Lung (tissue), 11 donors: ENCODE measurements at regions not wholly inside any gene's neighbourhood (a gene's known extent, or its start where the extent isn't known, plus 50 kb on each side); places are given as distances from the start of the nearest gene placed in this dataset.
A peak's percentile ranks its signal among the peaks of the same experiment; 100 is the strongest.

Experiments used
- ATAC-seq: fragments of 200-7000 bp; cut with Tn5 transposase; one replicate; pipeline ENCODE4 v1.9.1; 2020; ENCODE audit warnings: moderate number of reproducible peaks; ENCODE audit not compliant: insufficient read depth, low FRiP score
- DNase-seq, 3 donors: peaks; one replicate each; pipeline ENCODE4 v3.0.0-alpha.2; 2013 to 2017
- H3K27ac ChIP-seq, 2 donors: one replicate each; pipeline ENCODE4 v1.5.1; 2013; ENCODE audit warnings: mild to moderate bottlenecking in 2 of 2, moderate library complexity in 2 of 2, control low read depth in 1 of 2, inconsistent platforms in 1 of 2, low read depth in 1 of 2, low read length in 1 of 2
- H3K27me3 ChIP-seq, 3 donors: one replicate each; pipeline ENCODE4 v1.5.1; 2013; ENCODE audit warnings: low read length in 2 of 3; ENCODE audit not compliant: control insufficient read depth in 3 of 3, insufficient read depth in 3 of 3
- H3K36me3 ChIP-seq, 4 donors: one replicate each; pipeline ENCODE4 v1.5.1; 2013; ENCODE audit warnings: low read length in 4 of 4, mild to moderate bottlenecking in 1 of 4, moderate library complexity in 1 of 4; ENCODE audit not compliant: control insufficient read depth in 4 of 4, insufficient read depth in 4 of 4
- H3K4me1 ChIP-seq, 5 donors: one replicate each; pipeline ENCODE4 v1.5.1; 2013; ENCODE audit warnings: low read length in 5 of 5, mild to moderate bottlenecking in 2 of 5, moderate library complexity in 1 of 5; ENCODE audit not compliant: control insufficient read depth in 5 of 5, insufficient read depth in 5 of 5
- H3K4me3 ChIP-seq: one replicate; pipeline ENCODE4 v1.5.1; 2013; ENCODE audit warnings: mild to moderate bottlenecking, control low read depth, moderate library complexity
- H3K9ac ChIP-seq, 2 donors: one replicate each; pipeline ENCODE4 v1.5.1; 2013; ENCODE audit warnings: low read length in 2 of 2, control low read depth in 1 of 2; ENCODE audit not compliant: insufficient read depth in 1 of 2
- H3K9me3 ChIP-seq, 4 donors: one replicate each; pipeline ENCODE4 v1.5.1; 2013; ENCODE audit warnings: low read length in 3 of 4, mild to moderate bottlenecking in 1 of 4, moderate library complexity in 1 of 4; ENCODE audit not compliant: control insufficient read depth in 4 of 4, insufficient read depth in 3 of 4
- CTCF ChIP-seq: IDR thresholded peaks from 2 replicates; pipeline ENCODE4 v1.5.1; 2012; ENCODE audit warnings: mild to moderate bottlenecking; ENCODE audit errors: control extremely low read depth, extremely low read depth
- WGBS, 2 donors: extraction: QIAGEN DNeasy Blood & Tissue Kit; methylation state at CpG; one replicate each; pipeline ENCODE4 v1.1.7; 2013; 5-methylcytosine and 5-hydroxymethylcytosine counted together
- donor health status: control.
- donor health status: control.
- donor health status: Bipolar disorder and iron deficiency.
- donor health status: healthy.
- donor health status: DM: yes; HTN: yes; CAD: no.

DNA sequence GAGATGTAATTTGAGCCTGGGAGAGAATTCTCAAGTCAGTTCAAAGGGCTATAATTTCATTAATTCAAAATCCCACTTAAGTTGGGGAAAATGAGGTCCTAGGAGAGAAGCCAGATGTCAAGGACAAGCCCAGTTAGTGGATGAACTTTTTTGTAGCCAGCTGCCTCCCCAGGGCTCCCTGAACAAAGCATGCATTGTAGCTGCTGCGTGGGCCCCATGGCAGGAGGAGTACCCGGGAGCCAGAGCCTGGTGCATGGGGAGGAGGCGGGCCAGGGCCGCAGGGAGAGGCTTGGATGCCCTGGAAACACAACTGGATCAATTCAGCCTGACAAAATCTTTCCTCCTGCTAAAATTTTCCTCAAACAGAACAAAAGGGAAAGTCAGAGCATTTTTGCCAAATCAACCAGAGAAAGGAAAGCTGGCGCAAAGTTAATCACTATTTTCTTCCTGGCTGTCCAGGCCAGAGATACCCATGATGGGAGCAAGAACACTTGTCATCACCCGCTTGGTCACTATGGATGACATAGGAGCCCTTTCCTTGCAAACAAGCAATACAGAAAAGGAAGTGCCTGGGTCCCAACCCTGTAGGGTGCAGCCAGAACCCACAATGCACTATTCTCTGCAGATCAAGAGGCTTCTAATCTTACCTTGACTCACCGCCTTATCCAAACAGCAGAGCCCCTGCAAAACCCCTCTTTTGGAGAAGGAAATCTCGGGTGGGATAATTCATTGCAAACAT lies 248.1 kb upstream of the RAB4A start:
- no peak for TF ChIP-seq CTCF
- DNase-seq (no peak), ATAC-seq (no peak)
- H3K27me3 ChIP-seq, result no peaks in the 10 kb centered on the region
- H3K9me3 ChIP-seq, result peaks cover 0 to 4% (median 0%) of the 10 kb centered on the region in 4 donors
- no peaks in the 10 kb centered on the region for H3K36me3 ChIP-seq
- 88 to 90% methylated on average over 8 of the region's 8 CpGs for WGBS, 2 donors
- H3K27ac ChIP-seq, result no peak overlapping the region
- no peak overlapping the region for H3K4me3 ChIP-seq
- peaks cover 0 to 8% (median 6%) of the 10 kb centered on the region in 5 donors for H3K4me1 ChIP-seq
- no peak overlapping the region for H3K9ac ChIP-seq

DNA sequence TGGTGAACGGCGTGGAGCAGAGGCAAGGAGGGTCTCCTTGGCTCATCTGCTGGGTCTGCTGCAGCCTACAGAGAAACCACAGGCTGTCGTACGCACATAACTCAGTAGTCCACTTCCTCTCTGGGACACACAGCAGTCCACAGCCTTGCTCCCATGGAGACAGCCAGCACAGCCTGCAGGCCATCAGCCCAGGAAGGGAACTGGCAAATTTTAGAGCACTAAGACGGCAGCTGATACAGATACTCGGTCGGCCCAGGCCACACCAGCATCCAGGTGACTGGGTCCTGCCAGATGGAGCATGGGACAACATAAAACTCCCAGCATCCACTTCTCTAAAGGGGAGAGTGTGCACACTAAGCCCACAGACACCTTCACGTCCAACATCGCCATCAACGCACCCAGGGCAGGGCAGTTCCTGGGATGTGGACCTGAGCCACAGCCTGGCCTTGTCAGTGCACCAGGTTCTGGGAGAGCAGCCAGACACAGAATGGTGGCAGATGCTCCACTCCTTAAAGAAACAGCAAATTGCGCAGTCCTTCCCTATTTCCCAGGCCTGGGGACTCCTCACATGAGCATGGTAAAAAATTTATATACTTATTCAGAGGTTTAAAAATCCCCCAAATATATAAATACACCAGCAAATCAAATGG lies 247.1 kb upstream of the RAB4A start:
- Histone ChIP-seq H3K4me3 (no peak overlapping the region), H3K27me3 (no peaks in the 10 kb centered on the region), H3K9me3 (peaks cover 0 to 2% (median 0%) of the 10 kb centered on the region in 4 donors), H3K9ac (no peak overlapping the region), H3K27ac (no peak overlapping the region), H3K4me1 (peaks cover 0 to 10% (median 8%) of the 10 kb centered on the region in 5 donors), H3K36me3 (no peaks in the 10 kb centered on the region)
- no peak for ATAC-seq
- no peak for TF ChIP-seq CTCF
- no peak for DNase-seq
- WGBS, 2 donors, result 49 to 72% methylated on average over 11 of the region's 11 CpGs

DNA sequence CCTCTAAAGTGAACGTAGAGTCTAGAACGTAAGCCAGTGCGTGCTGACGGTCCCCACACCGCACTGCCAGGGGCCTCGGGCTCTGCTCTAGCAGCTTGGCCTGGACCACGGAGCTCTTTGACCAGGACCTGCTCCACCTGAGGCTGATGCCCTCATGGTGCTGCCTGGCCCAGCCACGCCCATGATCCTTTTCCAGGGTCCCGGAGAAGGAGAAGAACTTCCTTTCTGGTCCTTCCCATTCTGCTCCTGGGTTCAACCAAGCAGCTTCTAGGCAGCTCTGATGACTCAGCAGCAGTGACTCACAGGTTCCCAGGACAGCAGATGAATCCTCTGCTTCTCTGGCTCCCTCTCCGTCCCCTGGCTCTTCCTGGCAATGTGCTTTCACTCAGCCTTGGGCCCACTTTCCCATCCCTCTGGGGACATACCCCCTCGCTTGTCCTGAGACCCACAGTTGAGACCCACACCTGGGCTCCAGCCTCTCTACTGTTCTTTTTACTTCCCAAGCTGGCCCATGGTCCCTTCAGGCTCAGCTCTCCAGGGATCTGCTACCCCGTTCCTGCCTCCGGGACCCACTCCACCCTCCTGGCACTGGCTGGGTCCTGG lies 246.3 kb upstream of the RAB4A start:
- H3K9ac ChIP-seq, result no peak overlapping the region
- peaks cover 0 to 10% (median 10%) of the 10 kb centered on the region in 5 donors for H3K4me1 ChIP-seq
- WGBS, 2 donors, result 75 to 86% methylated on average over 13 of the region's 13 CpGs
- no peaks in the 10 kb centered on the region for H3K9me3 ChIP-seq
- H3K27ac ChIP-seq, result no peak overlapping the region
- TF ChIP-seq CTCF, result no peak
- no peaks in the 10 kb centered on the region for H3K36me3 ChIP-seq
- H3K4me3 ChIP-seq, result no peak overlapping the region
- H3K27me3 ChIP-seq, result no peaks in the 10 kb centered on the region
- ATAC-seq (peak; percentile 52), DNase-seq (no peak)
